K562 (cell line): ENCODE measurements at regions not wholly inside any gene's neighbourhood (a gene's known extent, or its start where the extent isn't known, plus 50 kb on each side); places are given as distances from the start of the nearest gene placed in this dataset.

ENCODE experiments used
- ATAC-seq: fragments of 200-7000 bp; cut with Tn5 transposase; 3 replicates; pipeline ENCODE4 v1.9.1; 2020; ENCODE audit warnings: moderate library complexity
- BruUV-seq: library from RNA; stranded (reverse); fragments of 400-500 nt; replicated peaks from 2 replicates; lab custom pipeline; 2021; lab: Mats Ljungman, UMichigan
- CTCF ChIA-PET: fragments of 300-600 bp; formaldehyde crosslinking; extraction: SDS; loops from one replicate; lab custom pipeline; 2021; ENCODE audit warnings: low intra/inter-chr PET ratio; lab: Yijun Ruan, JAX
- POLR2A ChIA-PET: fragments of 300-600, 350-650 bp; sonication (Branson Sonifier 250); formaldehyde crosslinking; extraction: SDS; loops from one replicate; lab custom pipeline; 2021; ENCODE audit warnings: antibody characterized with exemption, inconsistent platforms; lab: Yijun Ruan, JAX
- DNase-seq, 4 experiments: peaks; one replicate each; pipeline versions ENCODE4 v3.0.0 to v3.0.0-alpha.2; 2011 to 2018; ENCODE audit warnings: low spot score in 3 of 4, mixed read lengths in 3 of 4; ENCODE audit errors: extremely low read depth in 1 of 4
- FAIRE-seq: peaks from 2 replicates; lab custom pipeline; 2011; peaks lifted over from hg19 to GRCh38; lab: Jason Lieb, UNC
- H2AFZ ChIP-seq: 2 replicates; pipeline ENCODE4 v1.6.0; 2011; ENCODE audit warnings: low read depth, low read length, control low read depth, inconsistent platforms
- H3K27ac ChIP-seq: fragments of 200-600 bp; 3 replicates; pipeline ENCODE4 v1.8.0; 2011; ENCODE audit warnings: low read depth, mild to moderate bottlenecking, control low read depth, inconsistent platforms, low read length, moderate library complexity, mixed read lengths; ENCODE audit errors: extremely low read depth
- H3K27me3 ChIP-seq, 2 experiments: fragments of 300-600 bp in 1 of 2; 2 replicates in 1 of 2; 3 replicates in 1 of 2; pipeline versions ENCODE4 v1.6.0 to v1.8.0; 2011; ENCODE audit warnings: inconsistent platforms in 2 of 2, low read length in 2 of 2, mild to moderate bottlenecking in 1 of 2, mixed read lengths in 1 of 2, moderate library complexity in 1 of 2; ENCODE audit not compliant: control insufficient read depth in 2 of 2, insufficient read depth in 2 of 2
- H3K36me3 ChIP-seq: fragments of 300-600 bp; 3 replicates; pipeline ENCODE4 v1.8.0; 2011; ENCODE audit warnings: mild to moderate bottlenecking, low read length, inconsistent platforms; ENCODE audit not compliant: control insufficient read depth, insufficient read depth
- H3K4me1 ChIP-seq, 2 experiments: fragments of 200-600 bp in 1 of 2; replicated peaks in 1 of 2; 2 replicates in 1 of 2; 3 replicates in 1 of 2; pipeline versions ENCODE4 v1.5.1 to v1.8.0; 2011; ENCODE audit warnings: inconsistent platforms in 2 of 2, low read length in 2 of 2, mild to moderate bottlenecking in 1 of 2, mixed read lengths in 1 of 2, moderate library complexity in 1 of 2; ENCODE audit not compliant: control insufficient read depth in 2 of 2, insufficient read depth in 2 of 2
- H3K4me2 ChIP-seq: 2 replicates; pipeline ENCODE4 v1.6.1; 2011; ENCODE audit warnings: low read length, control low read depth, inconsistent platforms, mixed read lengths; ENCODE audit not compliant: insufficient read depth
- H3K4me3 ChIP-seq: fragments of 200-600 bp; sonication (generic), shearing (Covaris generic); 2 replicates; pipeline ENCODE4 v1.5.1; 2016; ENCODE audit warnings: control low read depth, inconsistent platforms
- H3K79me2 ChIP-seq: fragments of 200-600 bp; 3 replicates; pipeline ENCODE4 v1.8.0; 2011; ENCODE audit warnings: low read length, inconsistent platforms; ENCODE audit not compliant: control insufficient read depth, insufficient read depth
- H3K9ac ChIP-seq, 2 experiments: 2 replicates each; pipeline versions ENCODE4 v1.6.0 to v1.6.1; 2011; ENCODE audit warnings: low read depth in 2 of 2, low read length in 2 of 2, control low read depth in 1 of 2, inconsistent platforms in 1 of 2, mild to moderate bottlenecking in 1 of 2, mixed read lengths in 1 of 2; ENCODE audit not compliant: insufficient read depth in 1 of 2
- H3K9me1 ChIP-seq: one replicate; pipeline ENCODE4 v1.6.0; 2011; ENCODE audit warnings: inconsistent platforms, mild to moderate bottlenecking, low read length, moderate library complexity; ENCODE audit not compliant: control insufficient read depth, insufficient read depth
- H3K9me3 ChIP-seq: replicated peaks from 2 replicates; pipeline ENCODE4 v1.5.1; 2011; ENCODE audit warnings: low read depth, low read length, inconsistent platforms; ENCODE audit not compliant: control insufficient read depth, insufficient read depth
- H4K20me1 ChIP-seq: replicated peaks from 2 replicates; pipeline ENCODE4 v1.6.1; 2011; ENCODE audit warnings: low read length, inconsistent platforms, mixed read lengths; ENCODE audit not compliant: control insufficient read depth, insufficient read depth
- BRCA1 ChIP-seq, 2 experiments: fragments of 450-650 bp in 1 of 2; sonication (generic) in 1 of 2; formaldehyde crosslinking in 1 of 2; IDR thresholded peaks; 2 replicates each; pipeline versions ENCODE4 v1.5.0 to v1.6.1; 2017 to 2020; ENCODE audit warnings: mild to moderate bottlenecking in 1 of 2, missing genetic modification reagents in 1 of 2
- HDGF ChIP-seq: fragments of 450-650 bp; IDR thresholded peaks from 2 replicates; pipeline ENCODE4 v1.6.1; 2016
- NFE2L1 ChIP-seq: fragments of 450-650 bp; IDR thresholded peaks from 2 replicates; pipeline ENCODE4 v1.6.1; 2016; ENCODE audit warnings: missing genetic modification characterization, low read depth, mild to moderate bottlenecking, missing compliant biosample characterization, moderate library complexity, borderline replicate concordance
- PTTG1 ChIP-seq: fragments of 450-650 bp; IDR thresholded peaks from 2 replicates; pipeline ENCODE4 v1.6.1; 2016; ENCODE audit warnings: low read depth, mild to moderate bottlenecking, missing genetic modification characterization, missing compliant biosample characterization
- SREBF1 ChIP-seq: fragments of 150-350 bp; IDR thresholded peaks from 2 replicates; pipeline ENCODE4 v1.6.1; 2014; ENCODE audit warnings: antibody characterized with exemption, low read depth, low read length, borderline replicate concordance
- ZBTB7A ChIP-seq: IDR thresholded peaks from 2 replicates; pipeline ENCODE4 v1.6.1; 2011; ENCODE audit warnings: low read depth, mild to moderate bottlenecking, low read length, moderate library complexity, borderline replicate concordance; ENCODE audit not compliant: control insufficient read depth
- ZNF224 ChIP-seq: sonication (generic); formaldehyde crosslinking; IDR thresholded peaks from 2 replicates; pipeline ENCODE4 v1.8.0; 2022; ENCODE audit warnings: mild to moderate bottlenecking, missing genetic modification reagents
- ZNF561 ChIP-seq: fragments of 450-650 bp; formaldehyde crosslinking; conservative IDR thresholded peaks from 2 replicates; pipeline ENCODE4 v1.4.0; 2020; ENCODE audit warnings: mild to moderate bottlenecking, moderate library complexity
- ZSCAN29 ChIP-seq: fragments of 450-650 bp; IDR thresholded peaks from 2 replicates; pipeline ENCODE4 v1.6.1; 2017
- WGBS: fragments of 100-300 bp; shearing (Covaris generic); methylation state at CpG from one replicate; pipeline ENCODE4 v1.1.6; 2016; ENCODE audit warnings: low coverage, mixed read lengths; ENCODE audit not compliant: insufficient coverage; ENCODE audit errors: missing lambda C conversion rate; 5-methylcytosine and 5-hydroxymethylcytosine counted together
- in situ Hi-C: fragments of 300-500 bp; cut with MboI; formaldehyde crosslinking; loops from 4 replicates; pipeline ENCODE4 v1.15.0; 2018; ENCODE audit warnings: inconsistent platforms, mixed read lengths
- intact Hi-C: fragments of 100-400 bp; cut with micrococcal nuclease; formaldehyde crosslinking; loops from 2 replicates; pipeline ENCODE4 v1.14.2; 2022
- TF ChIP-seq, protein P1 (sequence below): sonication (generic); formaldehyde crosslinking; IDR thresholded peaks from 2 replicates; pipeline ENCODE4 v1.8.1; 2023; ENCODE audit warnings: mild to moderate bottlenecking, missing genetic modification reagents
- TF ChIP-seq, protein P2 (sequence below): sonication (generic); formaldehyde crosslinking; IDR thresholded peaks from 2 replicates; pipeline ENCODE4 v1.8.0; 2023; ENCODE audit warnings: mild to moderate bottlenecking, missing genetic modification reagents
- TF ChIP-seq, protein P3 (sequence below), 2 experiments: fragments of 450-650 bp in 1 of 2; sonication (generic) in 1 of 2; formaldehyde crosslinking in 1 of 2; IDR thresholded peaks in 1 of 2; conservative IDR thresholded peaks in 1 of 2; 2 replicates each; pipeline versions ENCODE4 v1.6.1 to v1.8.1; 2016 to 2023; ENCODE audit warnings: mild to moderate bottlenecking in 2 of 2, moderate library complexity in 2 of 2, inconsistent platforms in 1 of 2, missing genetic modification reagents in 1 of 2
- TF ChIP-seq, protein P4 (sequence below): IDR thresholded peaks from 3 replicates; pipeline ENCODE4 v1.6.1; 2011; ENCODE audit warnings: borderline replicate concordance, mild to moderate bottlenecking, moderate library complexity; ENCODE audit not compliant: insufficient read length; ENCODE audit errors: extremely low read depth

DNA sequence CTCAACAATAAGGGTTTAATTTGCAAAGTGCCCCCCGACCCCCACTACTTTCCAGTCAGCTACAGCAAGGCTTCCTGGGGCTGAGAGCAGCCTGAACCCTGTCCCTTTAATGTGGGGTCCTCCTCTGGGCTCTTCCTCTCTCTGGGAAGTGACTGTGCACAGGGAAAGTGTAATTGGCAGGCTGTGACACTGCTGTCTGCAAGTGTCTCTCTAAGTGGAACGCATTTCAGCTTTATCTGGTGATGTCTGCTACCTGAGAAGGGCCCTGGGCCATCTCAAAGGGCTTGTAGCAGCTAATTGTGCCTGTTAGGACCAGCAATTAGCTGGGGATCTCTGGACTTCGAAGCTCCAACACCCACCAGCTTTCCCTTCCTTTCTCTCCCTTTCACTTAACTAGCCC, 406.6 kb downstream of the TSHZ3 start:
- no peak overlapping the region for H3K27ac ChIP-seq
- ChIA-PET POLR2A (interaction anchor here (0.7 kb wide), 1 partner anchor 12 kb away, joined by 3 read pairs; no protein-coding TSS in a partner anchor), CTCF (no interaction called here)
- H3K9me3 ChIP-seq, result no peaks in the 10 kb centered on the region
- no peak overlapping the region for H3K9ac ChIP-seq
- in situ Hi-C loops (no loop called here), intact Hi-C loops (no loop called here)
- no peak for DNase-seq
- no TSS peak for BruUV-seq
- H2AFZ ChIP-seq, result no peak overlapping the region
- WGBS, result 0% methylated on average over 3 of the region's 3 CpGs
- H3K27me3 ChIP-seq, result no peaks in the 10 kb centered on the region
- H4K20me1 ChIP-seq, result no peaks in the 10 kb centered on the region
- H3K4me3 ChIP-seq, result no peak overlapping the region
- ATAC-seq, result no peak
- FAIRE-seq, result no peak
- H3K79me2 ChIP-seq, result no peaks in the 10 kb centered on the region
- no peaks in the 10 kb centered on the region for H3K9me1 ChIP-seq
- no peaks in the 10 kb centered on the region for H3K36me3 ChIP-seq
- H3K4me2 ChIP-seq, result no peak overlapping the region
- H3K4me1 ChIP-seq, result no peaks in the 10 kb centered on the region
- TF ChIP-seq NFE2L1, result no peak
- TF ChIP-seq ZSCAN29, result no peak
- TF ChIP-seq, protein P1, sequence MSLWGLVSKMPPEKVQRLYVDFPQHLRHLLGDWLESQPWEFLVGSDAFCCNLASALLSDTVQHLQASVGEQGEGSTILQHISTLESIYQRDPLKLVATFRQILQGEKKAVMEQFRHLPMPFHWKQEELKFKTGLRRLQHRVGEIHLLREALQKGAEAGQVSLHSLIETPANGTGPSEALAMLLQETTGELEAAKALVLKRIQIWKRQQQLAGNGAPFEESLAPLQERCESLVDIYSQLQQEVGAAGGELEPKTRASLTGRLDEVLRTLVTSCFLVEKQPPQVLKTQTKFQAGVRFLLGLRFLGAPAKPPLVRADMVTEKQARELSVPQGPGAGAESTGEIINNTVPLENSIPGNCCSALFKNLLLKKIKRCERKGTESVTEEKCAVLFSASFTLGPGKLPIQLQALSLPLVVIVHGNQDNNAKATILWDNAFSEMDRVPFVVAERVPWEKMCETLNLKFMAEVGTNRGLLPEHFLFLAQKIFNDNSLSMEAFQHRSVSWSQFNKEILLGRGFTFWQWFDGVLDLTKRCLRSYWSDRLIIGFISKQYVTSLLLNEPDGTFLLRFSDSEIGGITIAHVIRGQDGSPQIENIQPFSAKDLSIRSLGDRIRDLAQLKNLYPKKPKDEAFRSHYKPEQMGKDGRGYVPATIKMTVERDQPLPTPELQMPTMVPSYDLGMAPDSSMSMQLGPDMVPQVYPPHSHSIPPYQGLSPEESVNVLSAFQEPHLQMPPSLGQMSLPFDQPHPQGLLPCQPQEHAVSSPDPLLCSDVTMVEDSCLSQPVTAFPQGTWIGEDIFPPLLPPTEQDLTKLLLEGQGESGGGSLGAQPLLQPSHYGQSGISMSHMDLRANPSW (CRISPR knock-in tag), result no peak
- no peak for TF ChIP-seq ZNF224 (CRISPR knock-in tag)
- no peak for TF ChIP-seq HDGF
- no peak for TF ChIP-seq ZBTB7A
- no peak for TF ChIP-seq PTTG1 (tag)
- no peak for TF ChIP-seq BRCA1 (IDR thresholded peaks at IDR 0.05)
- no peak for TF ChIP-seq BRCA1 (CRISPR knock-in tag; IDR thresholded peaks at IDR 0.05)
- TF ChIP-seq, protein P2, sequence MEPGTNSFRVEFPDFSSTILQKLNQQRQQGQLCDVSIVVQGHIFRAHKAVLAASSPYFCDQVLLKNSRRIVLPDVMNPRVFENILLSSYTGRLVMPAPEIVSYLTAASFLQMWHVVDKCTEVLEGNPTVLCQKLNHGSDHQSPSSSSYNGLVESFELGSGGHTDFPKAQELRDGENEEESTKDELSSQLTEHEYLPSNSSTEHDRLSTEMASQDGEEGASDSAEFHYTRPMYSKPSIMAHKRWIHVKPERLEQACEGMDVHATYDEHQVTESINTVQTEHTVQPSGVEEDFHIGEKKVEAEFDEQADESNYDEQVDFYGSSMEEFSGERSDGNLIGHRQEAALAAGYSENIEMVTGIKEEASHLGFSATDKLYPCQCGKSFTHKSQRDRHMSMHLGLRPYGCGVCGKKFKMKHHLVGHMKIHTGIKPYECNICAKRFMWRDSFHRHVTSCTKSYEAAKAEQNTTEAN (CRISPR knock-in tag), result no peak
- TF ChIP-seq, protein P3, sequence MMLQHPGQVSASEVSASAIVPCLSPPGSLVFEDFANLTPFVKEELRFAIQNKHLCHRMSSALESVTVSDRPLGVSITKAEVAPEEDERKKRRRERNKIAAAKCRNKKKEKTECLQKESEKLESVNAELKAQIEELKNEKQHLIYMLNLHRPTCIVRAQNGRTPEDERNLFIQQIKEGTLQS (IDR thresholded peaks at IDR 0.05), result no peak
- TF ChIP-seq, protein P3 (CRISPR knock-in tag; conservative IDR thresholded peaks at IDR 0.05), result no peak
- TF ChIP-seq, protein P4, sequence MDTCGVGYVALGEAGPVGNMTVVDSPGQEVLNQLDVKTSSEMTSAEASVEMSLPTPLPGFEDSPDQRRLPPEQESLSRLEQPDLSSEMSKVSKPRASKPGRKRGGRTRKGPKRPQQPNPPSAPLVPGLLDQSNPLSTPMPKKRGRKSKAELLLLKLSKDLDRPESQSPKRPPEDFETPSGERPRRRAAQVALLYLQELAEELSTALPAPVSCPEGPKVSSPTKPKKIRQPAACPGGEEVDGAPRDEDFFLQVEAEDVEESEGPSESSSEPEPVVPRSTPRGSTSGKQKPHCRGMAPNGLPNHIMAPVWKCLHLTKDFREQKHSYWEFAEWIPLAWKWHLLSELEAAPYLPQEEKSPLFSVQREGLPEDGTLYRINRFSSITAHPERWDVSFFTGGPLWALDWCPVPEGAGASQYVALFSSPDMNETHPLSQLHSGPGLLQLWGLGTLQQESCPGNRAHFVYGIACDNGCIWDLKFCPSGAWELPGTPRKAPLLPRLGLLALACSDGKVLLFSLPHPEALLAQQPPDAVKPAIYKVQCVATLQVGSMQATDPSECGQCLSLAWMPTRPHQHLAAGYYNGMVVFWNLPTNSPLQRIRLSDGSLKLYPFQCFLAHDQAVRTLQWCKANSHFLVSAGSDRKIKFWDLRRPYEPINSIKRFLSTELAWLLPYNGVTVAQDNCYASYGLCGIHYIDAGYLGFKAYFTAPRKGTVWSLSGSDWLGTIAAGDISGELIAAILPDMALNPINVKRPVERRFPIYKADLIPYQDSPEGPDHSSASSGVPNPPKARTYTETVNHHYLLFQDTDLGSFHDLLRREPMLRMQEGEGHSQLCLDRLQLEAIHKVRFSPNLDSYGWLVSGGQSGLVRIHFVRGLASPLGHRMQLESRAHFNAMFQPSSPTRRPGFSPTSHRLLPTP, result no peak
- TF ChIP-seq SREBF1, result no peak
- no peak for TF ChIP-seq ZNF561
